Pancreas (tissue), 10 donors: ENCODE measurements at regions not wholly inside any gene's neighbourhood (a gene's known extent, or its start where the extent isn't known, plus 50 kb on each side); places are given as distances from the start of the nearest gene placed in this dataset.

ENCODE experiments used
- ATAC-seq, 4 donors: fragments of 200-7000 bp; cut with Tn5 transposase; one replicate each; pipeline versions ENCODE4 v1.8.0 to v1.9.1; 2020; ENCODE audit warnings: mild to moderate bottlenecking in 4 of 4, moderate library complexity in 4 of 4
- DNase-seq, 6 donors: peaks; one replicate each; pipeline ENCODE4 v3.0.0-alpha.2; 2020
- FAIRE-seq: peaks from 2 replicates; lab custom pipeline; 2012; peaks lifted over from hg19 to GRCh38; lab: Jason Lieb, UNC
- H3K27ac ChIP-seq, 4 donors: fragments of 200-600 bp; sonication (generic); 1 replicate in 3 of 4; 2 replicates in 1 of 4; pipeline versions ENCODE4 v1.5.0 to v1.8.0; 2020
- H3K27me3 ChIP-seq, 4 donors: fragments of 200-600 bp; one replicate each; pipeline ENCODE4 v1.8.0; 2021
- H3K36me3 ChIP-seq, 3 donors: fragments of 200-600 bp; sonication (generic) in 1 of 3; one replicate each; pipeline versions ENCODE4 v1.5.0 to v1.8.0; 2020 to 2021
- H3K4me1 ChIP-seq, 3 donors: fragments of 200-600 bp; one replicate each; pipeline ENCODE4 v1.8.0; 2021
- H3K4me3 ChIP-seq, 4 donors: fragments of 200-600 bp; sonication (generic) in 2 of 4; one replicate each; pipeline versions ENCODE4 v1.5.0 to v1.8.0; 2020 to 2021
- H3K9me3 ChIP-seq, 4 donors: fragments of 200-600 bp; one replicate each; pipeline ENCODE4 v1.8.0; 2021
- CTCF ChIP-seq, 4 donors: fragments of 200-600 bp; sonication (generic) in 3 of 4; IDR thresholded peaks; one replicate each; pipeline versions ENCODE4 v1.5.0 to v1.8.0; 2021; ENCODE audit warnings: antibody characterized with exemption in 4 of 4
- WGBS, 2 donors: extraction: QIAGEN DNeasy Blood & Tissue Kit; methylation state at CpG; one replicate each; pipeline ENCODE4 v1.1.7; 2013; 5-methylcytosine and 5-hydroxymethylcytosine counted together
- intact Hi-C, 3 donors: fragments of 100-400 bp; cut with DNase I; formaldehyde crosslinking; loops; one replicate each; pipeline versions ENCODE4 v1.11.1 to v1.14.2; 2022
- donor health status: healthy with polysubstance abuse.
- donor health status: DM: no; HTN: no; CAD: no; lungs with moderate emphysema.
- donor health status: DM: no; HTN: no; CAD: no.
- donor health status: control.
- donor health status: control.
- donor health status: Bipolar disorder and iron deficiency.
- donor health status: DM: yes; HTN: yes; CAD: no.
- donor health status: DM: no; HTN: no; CAD: no.
- donor health status: DM: no; HTN: no; CAD: no.
- donor health status: DM: yes; HTN: yes; CAD: no.

- ATAC-seq (peak in 2 of 4 donors; percentile 13 to 30), FAIRE-seq (no peak)
Measured at GRCh38 chr1:117698398-117699160, 92.7 kb downstream of the TENT5C start.

GRCh38 chr1:117699953-117700352 lies 94.1 kb downstream of the TENT5C start:
- intact Hi-C loops = no loop called here
- no peak for ATAC-seq

More at GRCh38 chr1:117698398-117699160, 92.7 kb downstream of the TENT5C start:
- Histone ChIP-seq H3K4me1 (no peaks in the 10 kb centered on the region), H3K27ac (no peak overlapping the region), H3K9me3 (no peaks in the 10 kb centered on the region), H3K27me3 (no peaks in the 10 kb centered on the region), H3K4me3 (no peak overlapping the region), H3K36me3 (no peaks in the 10 kb centered on the region)
- TF ChIP-seq CTCF (IDR thresholded peaks at IDR 0.05) = no peak
- intact Hi-C loops = no loop called here
- no peak for DNase-seq
- 67 to 71% methylated on average over 5 of the region's 5 CpGs for WGBS, 2 donors

GRCh38 chr1:117702654-117703053 lies 96.8 kb downstream of the TENT5C start:
- Histone ChIP-seq H3K27ac (no peak overlapping the region), H3K36me3 (no peaks in the 10 kb centered on the region), H3K4me3 (no peak overlapping the region), H3K9me3 (no peaks in the 10 kb centered on the region), H3K27me3 (no peaks in the 10 kb centered on the region), H3K4me1 (no peaks in the 10 kb centered on the region)
- no peak for ATAC-seq
- FAIRE-seq = no peak
- WGBS, 2 donors = 89% methylated on average over 3 of the region's 3 CpGs
- DNase-seq = no peak
- intact Hi-C loops = no loop called here
- TF ChIP-seq CTCF (IDR thresholded peaks at IDR 0.05) = no peak

More at GRCh38 chr1:117699953-117700352, 94.1 kb downstream of the TENT5C start:
- Histone ChIP-seq H3K4me1 (no peaks in the 10 kb centered on the region), H3K36me3 (no peaks in the 10 kb centered on the region), H3K9me3 (no peaks in the 10 kb centered on the region), H3K4me3 (no peak overlapping the region), H3K27ac (no peak overlapping the region), H3K27me3 (no peaks in the 10 kb centered on the region)
- TF ChIP-seq CTCF (IDR thresholded peaks at IDR 0.05) = no peak
- no peak for DNase-seq
- no peak for FAIRE-seq

- no peaks in the 10 kb centered on the region for H3K27me3 ChIP-seq
- H3K4me1 ChIP-seq = peaks cover 0 to 2% (median 0%) of the 10 kb centered on the region in 3 donors
- H3K36me3 ChIP-seq = no peaks in the 10 kb centered on the region
- ATAC-seq = no peak
- H3K27ac ChIP-seq = no peak overlapping the region
- intact Hi-C loops = no loop called here
- FAIRE-seq = no peak
- H3K4me3 ChIP-seq = no peak overlapping the region
- no peak for TF ChIP-seq CTCF (IDR thresholded peaks at IDR 0.05)
- DNase-seq = no peak
- no peaks in the 10 kb centered on the region for H3K9me3 ChIP-seq
Measured at GRCh38 chr1:117707371-117707770, 101.5 kb downstream of the TENT5C start.
